Suprapubic skin (tissue), 4 donors: ENCODE measurements at regions not wholly inside any gene's neighbourhood (a gene's known extent, or its start where the extent isn't known, plus 50 kb on each side); places are given as distances from the start of the nearest gene placed in this dataset.

ENCODE experiments used
- EP300 ChIP-seq: sonication (generic); formaldehyde crosslinking; IDR thresholded peaks from one replicate; pipeline ENCODE4 v1.6.1; 2017; ENCODE audit warnings: antibody characterized with exemption
- POLR2AphosphoS5 ChIP-seq, 3 donors: sonication (generic); formaldehyde crosslinking; IDR thresholded peaks; one replicate each; pipeline ENCODE4 v1.6.1; 2017; ENCODE audit warnings: antibody characterized with exemption in 3 of 3
- TF ChIP-seq, protein P1 (sequence below), 2 donors: fragments of 200-600 bp in 1 of 2; fragments of 450-650 bp in 1 of 2; sonication (generic) in 1 of 2; IDR thresholded peaks; one replicate each; pipeline ENCODE4 v1.5.1; 2016 to 2019; ENCODE audit warnings: antibody characterized with exemption in 2 of 2, mild to moderate bottlenecking in 1 of 2, moderate library complexity in 1 of 2

DNA sequence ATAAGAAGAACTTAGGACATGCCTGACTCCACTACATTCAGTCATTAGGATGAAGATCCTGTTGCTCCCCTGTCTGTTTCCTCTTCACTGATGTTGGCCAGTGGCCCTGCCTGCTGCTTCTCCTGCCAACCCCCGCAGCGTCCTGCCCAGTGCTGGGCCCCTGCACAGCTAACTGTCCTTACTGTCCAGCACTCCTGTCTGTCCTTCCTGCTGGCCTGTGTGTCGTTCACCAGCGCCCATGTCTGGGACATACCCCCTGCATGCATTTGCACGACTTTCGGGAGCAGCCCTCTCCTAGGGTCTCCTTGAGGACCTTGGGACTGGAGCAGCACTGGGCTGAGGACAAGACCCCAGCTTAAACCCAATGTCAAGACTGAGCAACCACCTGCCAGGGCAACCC, 547.6 kb downstream of the BNC2 start:
- TF ChIP-seq, protein P1, sequence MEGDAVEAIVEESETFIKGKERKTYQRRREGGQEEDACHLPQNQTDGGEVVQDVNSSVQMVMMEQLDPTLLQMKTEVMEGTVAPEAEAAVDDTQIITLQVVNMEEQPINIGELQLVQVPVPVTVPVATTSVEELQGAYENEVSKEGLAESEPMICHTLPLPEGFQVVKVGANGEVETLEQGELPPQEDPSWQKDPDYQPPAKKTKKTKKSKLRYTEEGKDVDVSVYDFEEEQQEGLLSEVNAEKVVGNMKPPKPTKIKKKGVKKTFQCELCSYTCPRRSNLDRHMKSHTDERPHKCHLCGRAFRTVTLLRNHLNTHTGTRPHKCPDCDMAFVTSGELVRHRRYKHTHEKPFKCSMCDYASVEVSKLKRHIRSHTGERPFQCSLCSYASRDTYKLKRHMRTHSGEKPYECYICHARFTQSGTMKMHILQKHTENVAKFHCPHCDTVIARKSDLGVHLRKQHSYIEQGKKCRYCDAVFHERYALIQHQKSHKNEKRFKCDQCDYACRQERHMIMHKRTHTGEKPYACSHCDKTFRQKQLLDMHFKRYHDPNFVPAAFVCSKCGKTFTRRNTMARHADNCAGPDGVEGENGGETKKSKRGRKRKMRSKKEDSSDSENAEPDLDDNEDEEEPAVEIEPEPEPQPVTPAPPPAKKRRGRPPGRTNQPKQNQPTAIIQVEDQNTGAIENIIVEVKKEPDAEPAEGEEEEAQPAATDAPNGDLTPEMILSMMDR (IDR thresholded peaks at IDR 0.05): no peak
- TF ChIP-seq EP300 (no peak), POLR2AphosphoS5 (IDR thresholded peaks at IDR 0.05) (no peak)
